HG03521 (cell line): ENCODE measurements at regions not wholly inside any gene's neighbourhood (a gene's known extent, or its start where the extent isn't known, plus 50 kb on each side); places are given as distances from the start of the nearest gene placed in this dataset.
A peak's percentile ranks its signal among the peaks of the same experiment; 100 is the strongest.
"Not testable (repeated sequence)": the region's sequence is repeated elsewhere in the genome, so short reads cannot be mapped to it uniquely, and the experiment has no call there.

Source experiments
- ATAC-seq: cut with Tn5 transposase; IDR thresholded peaks from one replicate; pipeline ENCODE4 v1.9.1; 2021; ENCODE audit warnings: mild to moderate bottlenecking, moderate library complexity; ENCODE audit not compliant: unreplicated experiment

- not testable (repeated sequence) for ATAC-seq
Measured at GRCh38 chr6:27775138-27775795, 136.9 kb downstream of the OR2B2 start.

DNA sequence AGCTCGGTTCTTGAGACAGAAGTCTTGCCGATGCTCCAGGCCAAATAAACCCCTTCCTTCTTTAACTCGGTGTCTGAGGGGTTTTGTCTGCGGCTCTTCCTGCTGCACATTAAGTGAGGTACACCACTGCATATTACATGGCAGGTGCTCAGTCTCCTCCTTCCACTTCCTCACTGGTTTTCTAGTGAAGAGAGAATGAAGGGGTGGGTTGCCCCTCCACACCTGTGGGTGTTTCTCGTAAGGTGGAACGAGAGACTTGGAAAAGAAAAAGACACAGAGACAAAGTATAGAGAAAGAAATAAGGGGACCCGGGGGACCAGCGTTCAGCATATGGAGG is 138.0 kb downstream of the OR2B2 start:
- ATAC-seq: not testable (repeated sequence)

DNA sequence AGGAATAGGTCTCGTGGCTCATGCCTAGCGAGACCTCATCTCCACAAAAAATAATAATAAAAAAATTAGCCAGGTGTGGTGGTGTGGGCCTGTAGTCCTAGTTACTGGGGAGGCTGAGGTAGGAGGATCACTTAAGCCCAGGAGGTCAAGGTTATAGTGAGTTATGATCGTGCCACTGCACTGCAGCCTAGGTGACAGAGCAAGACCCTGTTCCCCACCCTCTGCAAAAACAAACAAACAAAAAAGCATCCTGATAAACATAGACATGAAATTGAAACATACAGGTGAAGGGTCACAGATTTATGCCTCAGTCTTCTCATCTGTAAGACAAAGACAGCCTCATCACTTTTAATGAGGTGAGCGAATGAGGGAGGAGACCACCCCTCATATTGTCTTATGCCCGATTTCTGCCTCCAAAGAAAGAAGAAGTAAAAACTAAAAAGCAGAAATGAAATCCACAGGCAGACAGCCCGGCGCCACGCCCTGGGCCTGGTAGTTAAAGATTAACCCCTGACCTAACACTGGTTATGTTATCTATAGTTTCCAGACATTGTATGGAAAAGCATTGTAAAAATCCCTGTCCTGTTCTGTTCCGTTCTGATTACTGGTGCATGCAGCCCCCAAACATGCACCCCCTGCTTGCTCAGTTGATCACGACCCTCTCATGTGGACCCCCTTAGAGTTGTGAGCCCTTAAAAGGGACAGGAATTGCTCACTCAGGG is 138.5 kb downstream of the OR2B2 start:
- ATAC-seq: not testable (repeated sequence)

DNA sequence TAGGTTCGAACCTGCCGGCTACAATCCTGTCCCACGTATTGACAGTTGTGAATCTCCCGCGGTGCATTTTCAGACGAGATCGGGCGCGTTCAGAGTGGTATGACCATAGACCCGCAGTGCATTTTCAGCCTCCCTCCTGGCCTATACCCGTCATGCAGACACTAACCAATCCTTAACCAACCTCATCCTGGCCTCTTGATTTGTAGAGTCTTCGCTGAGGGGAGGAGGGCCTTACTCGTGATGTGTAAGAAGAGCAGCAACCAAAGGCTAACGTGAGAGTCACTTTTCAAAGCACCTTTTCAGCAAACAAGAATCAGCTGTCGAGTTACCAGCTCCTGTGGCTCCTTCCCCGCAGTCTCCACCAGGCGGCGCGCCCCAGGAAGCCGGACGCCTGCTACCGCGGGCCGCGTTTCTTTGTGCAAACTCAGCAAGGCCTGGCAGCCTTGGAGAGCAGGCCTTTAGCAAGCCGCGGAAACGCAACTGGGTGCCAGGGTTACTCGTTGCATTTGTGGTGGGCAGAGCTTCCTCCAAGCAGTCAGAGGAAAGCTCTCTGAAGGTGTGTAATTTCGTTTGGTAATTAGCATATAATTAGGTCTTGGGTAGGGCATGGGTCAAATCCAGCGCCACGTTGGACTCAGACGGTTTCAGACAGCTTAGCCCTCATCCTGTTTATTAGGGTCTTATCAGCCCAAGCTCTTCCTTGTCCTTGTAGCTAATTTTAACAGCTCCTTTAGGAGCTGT is 139.8 kb downstream of the OR2B2 start:
- ATAC-seq: peak; percentile 71

DNA sequence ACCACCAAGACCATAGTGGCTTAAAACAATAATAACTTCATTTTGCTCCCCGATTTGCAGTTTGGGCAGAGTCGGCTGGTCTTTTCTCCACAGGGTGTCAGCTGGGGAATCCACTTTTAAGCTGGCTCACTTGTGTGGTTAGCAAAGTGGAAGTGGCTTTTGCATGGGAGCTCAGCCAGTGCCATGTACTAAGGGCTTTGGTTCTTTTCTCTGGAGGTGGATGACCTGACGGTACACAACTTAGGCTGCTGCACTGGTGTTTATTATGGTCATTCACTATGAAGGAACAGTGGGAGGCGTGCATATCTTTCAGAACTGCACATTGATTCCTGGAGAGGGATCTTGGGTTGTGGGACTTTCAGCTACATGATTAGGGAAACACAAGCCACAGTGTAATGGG is 141.0 kb downstream of the OR2B2 start:
- no peak for ATAC-seq

GRCh38 chr6:27770724-27771123 is 141.5 kb downstream of the OR2B2 start:
- ATAC-seq: no peak

- ATAC-seq: no peak
Measured at GRCh38 chr6:27768556-27768955, 143.6 kb downstream of the OR2B2 start.

DNA sequence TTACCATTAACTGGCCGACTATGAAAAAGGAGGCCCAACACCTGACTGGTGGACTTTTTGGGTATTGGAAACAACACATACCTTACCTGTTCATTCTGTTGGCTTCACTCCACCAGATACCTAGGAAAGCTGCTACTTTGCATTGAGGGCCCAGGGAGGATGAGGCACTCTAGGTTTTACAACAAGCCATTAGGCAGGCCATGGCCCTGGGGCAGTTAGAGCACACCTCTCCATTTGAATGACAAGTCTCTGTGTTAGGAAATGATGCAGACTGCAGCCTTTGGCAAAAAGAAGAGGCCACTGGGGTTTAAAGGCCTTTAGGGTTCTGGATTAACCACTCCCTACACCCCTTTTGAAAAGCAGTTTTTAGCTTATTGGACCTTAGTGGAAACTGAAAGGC is 144.3 kb downstream of the OR2B2 start:
- ATAC-seq: no peak

DNA sequence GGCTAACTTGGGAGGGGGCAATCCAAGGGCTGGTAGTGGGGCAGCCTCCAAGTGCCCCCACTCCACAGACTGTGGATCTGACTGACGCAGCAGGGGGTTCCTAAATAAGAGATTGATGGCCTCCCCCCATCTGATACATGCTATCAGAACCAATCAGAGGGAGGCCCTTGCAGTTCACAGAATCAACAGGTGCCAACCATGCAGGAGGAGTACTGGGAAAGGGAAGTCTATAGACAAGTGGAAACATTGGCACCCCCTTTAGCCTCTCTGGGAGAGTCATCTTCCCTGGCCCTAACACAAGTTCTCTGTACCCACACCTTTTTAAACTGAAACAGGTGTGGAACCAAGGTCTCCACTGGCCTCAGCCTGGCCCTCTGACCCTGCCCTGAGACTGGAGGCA is 145.8 kb downstream of the OR2B2 start:
- no peak for ATAC-seq

GRCh38 chr6:27765028-27765590 is 147.1 kb downstream of the OR2B2 start:
- no peak for ATAC-seq

- ATAC-seq: no peak
Measured at GRCh38 chr6:27761391-27761790, 150.8 kb downstream of the OR2B2 start.

GRCh38 chr6:27760464-27760863 is 151.7 kb downstream of the OR2B2 start:
- no peak for ATAC-seq

- ATAC-seq: no peak
Measured at GRCh38 chr6:27759930-27760329, 152.3 kb downstream of the OR2B2 start.

- no peak for ATAC-seq
Measured at GRCh38 chr6:27758491-27758890, 153.7 kb downstream of the OR2B2 start.

- no peak for ATAC-seq
Measured at GRCh38 chr6:27757307-27757706, 154.9 kb downstream of the OR2B2 start.

- ATAC-seq: no peak
Measured at GRCh38 chr6:27755768-27756167, 156.4 kb downstream of the OR2B2 start.

DNA sequence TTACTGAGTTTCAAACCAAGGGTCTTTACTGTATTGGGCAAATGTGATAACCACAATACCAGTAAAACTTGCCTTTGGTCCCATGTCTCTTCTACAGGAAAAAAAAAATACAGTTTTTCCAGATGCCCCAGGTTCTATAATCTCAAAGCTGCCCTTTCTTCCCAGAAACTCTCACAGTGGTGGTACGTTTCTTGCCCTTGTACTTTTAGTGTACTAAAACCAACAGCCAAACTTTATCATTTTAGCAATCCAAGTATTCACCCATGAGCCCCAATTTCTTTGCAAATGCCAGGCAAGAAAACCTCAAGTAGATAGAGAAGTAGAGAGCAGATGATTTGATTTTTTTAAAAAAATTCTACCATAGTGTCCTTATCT is 157.8 kb downstream of the OR2B2 start:
- ATAC-seq: no peak

DNA sequence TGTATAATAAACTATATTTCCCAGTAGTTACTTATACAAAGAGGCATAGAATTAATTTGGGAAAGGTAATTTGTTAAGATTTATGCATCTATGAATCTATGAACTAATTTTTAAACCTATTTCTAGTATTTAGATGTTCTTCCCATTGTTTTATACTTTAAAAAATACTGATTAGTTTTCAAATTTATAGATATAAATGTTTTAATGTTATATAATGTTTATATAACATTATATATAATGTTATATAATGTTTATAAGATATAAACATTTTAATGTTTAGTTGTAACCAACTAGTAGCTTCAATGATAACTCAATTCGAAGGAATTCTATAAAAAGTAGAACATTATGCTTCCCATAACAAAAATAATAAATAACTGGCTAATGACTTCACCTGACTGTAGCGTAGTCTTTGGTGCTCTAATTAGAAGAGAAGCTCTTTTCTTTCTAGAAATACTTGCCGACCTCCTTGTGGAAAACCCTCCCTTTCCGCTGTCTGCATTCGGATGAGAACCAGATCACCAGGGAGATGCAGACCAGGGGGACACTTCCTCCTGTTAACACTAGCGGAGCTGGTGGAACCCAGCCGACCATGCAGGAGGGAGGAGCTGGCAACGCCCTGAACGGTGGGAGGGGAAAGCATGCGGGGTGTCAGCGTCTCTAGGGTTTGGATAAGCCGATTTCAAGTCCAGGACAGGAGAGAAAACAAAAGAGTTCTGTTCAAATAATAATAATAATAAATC is 158.4 kb downstream of the OR2B2 start:
- ATAC-seq: peak; percentile 45

GRCh38 chr6:27752038-27752885 is 159.9 kb downstream of the OR2B2 start:
- ATAC-seq: peak; percentile 30

GRCh38 chr6:27748661-27749060 is 163.5 kb downstream of the OR2B2 start:
- ATAC-seq: no peak
